Ascending aorta (tissue), 2 donors: ENCODE measurements at regions not wholly inside any gene's neighbourhood (a gene's known extent, or its start where the extent isn't known, plus 50 kb on each side); places are given as distances from the start of the nearest gene placed in this dataset.
"Not testable (repeated sequence)": the region's sequence is repeated elsewhere in the genome, so short reads cannot be mapped to it uniquely, and the experiment has no call there.

ENCODE experiments used
- DNase-seq, 2 donors: peaks; one replicate each; pipeline ENCODE4 v3.0.0-alpha.2; 2019; ENCODE audit warnings: low spot score in 2 of 2
- H3K27ac ChIP-seq, 2 donors: fragments of 200-600 bp; sonication (generic); one replicate each; pipeline ENCODE4 v1.5.1; 2016 to 2017; ENCODE audit warnings: mild to moderate bottlenecking in 1 of 2
- H3K27me3 ChIP-seq: fragments of 200-600 bp; sonication (generic); one replicate; pipeline ENCODE4 v1.5.1; 2017
- H3K36me3 ChIP-seq, 2 donors: fragments of 200-600 bp; sonication (generic); one replicate each; pipeline ENCODE4 v1.5.1; 2016
- H3K4me1 ChIP-seq, 2 donors: fragments of 200-600 bp; sonication (generic); one replicate each; pipeline ENCODE4 v1.5.1; 2016 to 2017; ENCODE audit warnings: mild to moderate bottlenecking in 1 of 2
- H3K4me3 ChIP-seq, 2 donors: fragments of 200-600 bp; sonication (generic); one replicate each; pipeline ENCODE4 v1.5.1; 2016 to 2017; ENCODE audit warnings: mild to moderate bottlenecking in 1 of 2
- H3K9me3 ChIP-seq, 2 donors: fragments of 200-600 bp; sonication (generic); one replicate each; pipeline ENCODE4 v1.5.1; 2016
- CTCF ChIP-seq, 3 experiments: fragments of 200-600 bp in 2 of 3; fragments of 450-650 bp in 1 of 3; sonication (generic) in 2 of 3; IDR thresholded peaks; one replicate each; pipeline ENCODE4 v1.5.1; 2016 to 2019; ENCODE audit warnings: antibody characterized with exemption in 3 of 3, mild to moderate bottlenecking in 1 of 3, moderate library complexity in 1 of 3
- intact Hi-C: fragments of 100-400 bp; cut with DNase I; formaldehyde crosslinking; loops from one replicate; pipeline ENCODE4 v1.15.1; 2023

- Histone ChIP-seq H3K27ac (no peak overlapping the region), H3K4me1 (no peaks in the 10 kb centered on the region), H3K36me3 (no peaks in the 10 kb centered on the region), H3K27me3 (no peaks in the 10 kb centered on the region), H3K4me3 (no peak overlapping the region), H3K9me3 (peaks cover 3 to 4% of the 10 kb centered on the region in 2 donors)
- DNase-seq = no peak
- intact Hi-C loops = no loop called here
- TF ChIP-seq CTCF (IDR thresholded peaks at IDR 0.05) = no peak
These were observed 233.2 kb upstream of the CXADR start for GRCh38 chr21:17279663-17280062.

- peak overlapping the region in 1 of 2 donors; percentile 16 for H3K4me3 ChIP-seq
- H3K4me1 ChIP-seq, H3K27me3 ChIP-seq, H3K9me3 ChIP-seq, H3K36me3 ChIP-seq, DNase-seq, H3K27ac ChIP-seq, intact Hi-C loops: not testable (repeated sequence)
These were observed 219.8 kb upstream of the CXADR start for GRCh38 chr21:17293016-17293562.

GRCh38 chr21:17295997-17296396, 216.8 kb upstream of the CXADR start:
- Histone ChIP-seq H3K27ac (no peak overlapping the region), H3K36me3 (no peaks in the 10 kb centered on the region), H3K4me1 (no peaks in the 10 kb centered on the region), H3K4me3 (no peak overlapping the region), H3K27me3 (no peaks in the 10 kb centered on the region), H3K9me3 (peaks cover 5% of the 10 kb centered on the region in 2 donors)
- intact Hi-C loops = no loop called here
- no peak for DNase-seq
- TF ChIP-seq CTCF (IDR thresholded peaks at IDR 0.05) = no peak

- H3K9me3 ChIP-seq, DNase-seq, H3K36me3 ChIP-seq, intact Hi-C loops, H3K27me3 ChIP-seq, H3K4me1 ChIP-seq, H3K4me3 ChIP-seq, H3K27ac ChIP-seq: not testable (repeated sequence)
These were observed 213.3 kb upstream of the CXADR start for GRCh38 chr21:17299576-17299975.

- H3K9me3 ChIP-seq, H3K4me1 ChIP-seq, DNase-seq, intact Hi-C loops, H3K4me3 ChIP-seq, H3K27ac ChIP-seq, H3K36me3 ChIP-seq, H3K27me3 ChIP-seq: not testable (repeated sequence)
These were observed 185.1 kb upstream of the CXADR start for GRCh38 chr21:17327715-17328114.

GRCh38 chr21:17334484-17334883, 178.4 kb upstream of the CXADR start:
- intact Hi-C loops = no loop called here
- no peak for TF ChIP-seq CTCF (IDR thresholded peaks at IDR 0.05)

GRCh38 chr21:17340081-17340480, 172.8 kb upstream of the CXADR start:
- Histone ChIP-seq H3K9me3 (no peaks in the 10 kb centered on the region), H3K36me3 (no peaks in the 10 kb centered on the region), H3K27me3 (no peaks in the 10 kb centered on the region), H3K4me3 (no peak overlapping the region), H3K27ac (no peak overlapping the region), H3K4me1 (no peaks in the 10 kb centered on the region)
- no peak for DNase-seq
- no peak for TF ChIP-seq CTCF (IDR thresholded peaks at IDR 0.05)
- intact Hi-C loops = no loop called here

More at GRCh38 chr21:17334484-17334883, 178.4 kb upstream of the CXADR start:
- Histone ChIP-seq H3K9me3 (no peaks in the 10 kb centered on the region), H3K36me3 (no peaks in the 10 kb centered on the region), H3K4me1 (no peaks in the 10 kb centered on the region), H3K27ac (no peak overlapping the region), H3K27me3 (no peaks in the 10 kb centered on the region), H3K4me3 (no peak overlapping the region)
- no peak for DNase-seq
